ENCODE measurements at regions not wholly inside any gene's neighbourhood (a gene's known extent, or its start where the extent isn't known, plus 50 kb on each side); places are given as distances from the start of the nearest gene placed in this dataset.

- no peak overlapping the region for H4K5ac ChIP-seq (ENCODE audit: insufficient read length, low read depth, low read length)
- H4K8ac ChIP-seq (ENCODE audit: extremely low read depth, insufficient read depth, low read length) = no peak overlapping the region
- 0 out of 2 replicates have a peak overlapping the region, but pooled peaks have one; percentile 8 for H2AFZ ChIP-seq (ENCODE audit: low read length)
- TF ChIP-seq TAF1 (IDR thresholded peaks at IDR 0.05; ENCODE audit: low read depth, low read length) = no peak
- peak; percentile 41; the same call in 1 of the 2 replicates for TF ChIP-seq SRF (IDR thresholded peaks at IDR 0.05; ENCODE audit: low read depth, low read length)
- H4K20me1 ChIP-seq (replicated peaks in 1 of 2; ENCODE audit: control insufficient read depth in 1 of 2, insufficient read depth in 2 of 2, low read length in 2 of 2) = no peaks in the 10 kb centered on the region
- H4K91ac ChIP-seq (replicated peaks; ENCODE audit: insufficient read length, low read length) = no peak overlapping the region
- no peaks in the 10 kb centered on the region; the same call in 1 of the 2 replicates for H3K23me2 ChIP-seq (ENCODE audit: low read depth, low read length)
- no peaks in the 10 kb centered on the region for H3K27me3 ChIP-seq (replicated peaks in 1 of 4; ENCODE audit: control insufficient read depth in 3 of 4, extremely low read depth in 1 of 4, insufficient read depth in 3 of 4, low read length in 3 of 4)
- WGBS, 2 experiments (ENCODE audit: extremely low coverage in 1 of 2, insufficient coverage in 1 of 2, insufficient read length in 1 of 2, insufficient replicate concordance in 2 of 2, low coverage in 1 of 2, low lambda C conversion rate in 2 of 2, missing lambda C conversion rate in 1 of 2) = 71% methylated on average over 1 of the region's 1 CpG; no CpG with 5 or more reads in 1 of the 2 experiments
- no peak overlapping the region for H3K27ac ChIP-seq (ENCODE audit: low read depth, low read length)
- H2BK12ac ChIP-seq (ENCODE audit: low read depth, low read length) = no peak overlapping the region
- 0 out of 4 replicates have a peak, but pooled peaks cover 0 to 2% of the 10 kb centered on the region in 2 experiments for H3K9me3 ChIP-seq (ENCODE audit: insufficient read depth in 2 of 2, low read depth in 1 of 2, low read length in 1 of 2)
- H3K23ac ChIP-seq (ENCODE audit: insufficient read length) = no peak overlapping the region
- H2AK5ac ChIP-seq (ENCODE audit: low read depth, low read length) = no peak overlapping the region
- no peak overlapping the region for H3K4me2 ChIP-seq (ENCODE audit: insufficient read depth in 1 of 2, low read depth in 2 of 2, low read length in 2 of 2)
- no peaks in the 10 kb centered on the region for H3K36me3 ChIP-seq (ENCODE audit: control insufficient read depth in 2 of 4, insufficient read depth in 4 of 4, low read length in 3 of 4)
- H2BK120ac ChIP-seq (replicated peaks; ENCODE audit: low read depth, low read length) = no peak overlapping the region
- ChIA-PET CTCF (ENCODE audit: partially characterized antibody) (interaction anchor here (0.9 to 1.4 kb wide), 5 partner anchors 10 to 80 kb away, joined by 4 to 7 read pairs (median 4); no protein-coding TSS in a partner anchor), POLR2A (ENCODE audit: partially characterized antibody) (no interaction called here)
- H2BK15ac ChIP-seq (ENCODE audit: low read length) = no peak overlapping the region
- no peak overlapping the region for H3K4me3 ChIP-seq (ENCODE audit: extremely low read depth in 1 of 4, insufficient read depth in 2 of 4, low read depth in 3 of 4, low read length in 4 of 4)
- no peaks in the 10 kb centered on the region for H3K79me1 ChIP-seq (ENCODE audit: low read depth, low read length)
- no peak overlapping the region for H3K18ac ChIP-seq (ENCODE audit: extremely low read depth, low read length)
- no peak overlapping the region for H2BK20ac ChIP-seq (ENCODE audit: low read length)
- peaks cover 0 to 5% (median 2%) of the 10 kb centered on the region in 4 experiments; a peak in 3 of 7 replicates for H3K4me1 ChIP-seq (replicated peaks in 1 of 4; ENCODE audit: control insufficient read depth in 3 of 4, insufficient read depth in 4 of 4, low read length in 3 of 4)
- no peak overlapping the region for H3K4ac ChIP-seq (replicated peaks; ENCODE audit: insufficient read length, low read depth, low read length)
- FAIRE-seq = no peak
- H3K79me2 ChIP-seq (ENCODE audit: control insufficient read depth in 1 of 2, insufficient read depth in 2 of 2, low read length in 2 of 2) = no peaks in the 10 kb centered on the region
- no peak overlapping the region for H3K9ac ChIP-seq (replicated peaks in 1 of 4; ENCODE audit: extremely low read depth in 1 of 4, low read depth in 3 of 4, low read length in 3 of 4)
- H3K14ac ChIP-seq (ENCODE audit: insufficient read length) = no peak overlapping the region
- H3K56ac ChIP-seq (replicated peaks; ENCODE audit: insufficient read length, low read depth, low read length) = no peak overlapping the region
- no peak for DNase-seq (ENCODE audit: low read depth in 1 of 2, low spot score in 2 of 2)
- H2BK5ac ChIP-seq (ENCODE audit: low read depth, low read length) = no peak overlapping the region
Observed at GRCh38 chr2:105631922-105632321, 112.8 kb upstream of the NCK2 start.
